Heart right ventricle (tissue), 16 donors: ENCODE measurements at regions not wholly inside any gene's neighbourhood (a gene's known extent, or its start where the extent isn't known, plus 50 kb on each side); places are given as distances from the start of the nearest gene placed in this dataset.
A peak's percentile ranks its signal among the peaks of the same experiment; 100 is the strongest.
"Not testable (repeated sequence)": the region's sequence is repeated elsewhere in the genome, so short reads cannot be mapped to it uniquely, and the experiment has no call there.

ENCODE experiments used
- ATAC-seq, 8 donors: fragments of 200-7000 bp; cut with Tn5 transposase; one replicate each; pipeline ENCODE4 v1.9.1; 2020; ENCODE audit warnings: mild to moderate bottlenecking in 8 of 8, moderate library complexity in 8 of 8, moderate number of reproducible peaks in 1 of 8
- DNase-seq, 2 donors: peaks; one replicate each; pipeline ENCODE4 v3.0.0-alpha.2; 2020
- H3K27ac ChIP-seq, 10 donors: fragments of 200-600 bp; sonication (generic) in 2 of 10; one replicate each; pipeline versions ENCODE4 v1.5.0 to v1.8.0; 2020 to 2022; ENCODE audit warnings: mild to moderate bottlenecking in 3 of 10
- H3K27me3 ChIP-seq, 7 donors: fragments of 200-600 bp; one replicate each; pipeline ENCODE4 v1.8.0; 2021 to 2022; ENCODE audit warnings: mild to moderate bottlenecking in 2 of 7
- H3K36me3 ChIP-seq, 9 donors: fragments of 200-600 bp; sonication (generic) in 1 of 9; one replicate each; pipeline versions ENCODE4 v1.5.0 to v1.8.0; 2020 to 2022; ENCODE audit warnings: mild to moderate bottlenecking in 2 of 9
- H3K4me1 ChIP-seq, 9 donors: fragments of 200-600 bp; sonication (generic) in 1 of 9; one replicate each; pipeline versions ENCODE4 v1.5.0 to v1.8.0; 2020 to 2022; ENCODE audit warnings: mild to moderate bottlenecking in 4 of 9
- H3K4me3 ChIP-seq, 10 donors: fragments of 200-600 bp; sonication (generic) in 2 of 10; one replicate each; pipeline versions ENCODE4 v1.5.0 to v1.8.0; 2020 to 2022; ENCODE audit warnings: mild to moderate bottlenecking in 7 of 10, moderate library complexity in 2 of 10
- H3K9me3 ChIP-seq, 11 donors: fragments of 200-600 bp in 10 of 11; sonication (generic) in 2 of 11; one replicate each; pipeline versions ENCODE4 v1.5.0 to v1.8.0; 2013 to 2022; ENCODE audit warnings: mild to moderate bottlenecking in 2 of 11, control low read depth in 1 of 11, moderate library complexity in 1 of 11
- CTCF ChIP-seq, 9 donors: fragments of 200-600 bp; sonication (generic) in 2 of 9; IDR thresholded peaks; one replicate each; pipeline versions ENCODE4 v1.5.0 to v1.8.0; 2021 to 2022; ENCODE audit warnings: antibody characterized with exemption in 9 of 9, mild to moderate bottlenecking in 5 of 9, moderate library complexity in 1 of 9
- WGBS, 2 donors: extraction: QIAGEN DNeasy Blood & Tissue Kit; methylation state at CpG; one replicate each; pipeline ENCODE4 v1.1.7; 2013; ENCODE audit warnings: inconsistent platforms in 1 of 2; 5-methylcytosine and 5-hydroxymethylcytosine counted together
- intact Hi-C, 10 donors: fragments of 100-400 bp; cut with DNase I; formaldehyde crosslinking; loops; one replicate each; pipeline versions ENCODE4 v1.11.1 to v1.14.2; 2022
- donor health status: Arrhythmogenic right ventricular cardiomyopathy.
- donor health status: ischemic (EF 13 %, LVEDD 7.1; RV severe dilation, severe dysfunction).
- donor health status: healthy with polysubstance abuse.
- donor health status: DM: no; HTN: yes; CAD: no.
- donor health status: DM: no; HTN: no; CAD: no.
- donor health status: ischemic (EF 25% LVEDD 6.9; RV normal size, moderate dysfunction).
- donor health status: ischemic (EF 25% LVEDD 5.7; RV mildly dilated, moderate dysfunction).
- donor health status: healthy.
- donor health status: DM: yes; HTN: yes; CAD: no.
- donor health status: Ischemic cardiomyopathy.
- donor health status: ischemic (EF 35%, LVEDD 5.7; RV mildly dilated, moderate dysfunction).
- donor health status: nonischemic (EF 11% LVEDD 7.7; RV severe dilation, severe dysfunction).
- donor health status: DM: yes; HTN: yes; CAD: no.
- donor health status: PGD.
- donor health status: ischemic (EF 29% LVEDD 5.4; RV normal size, mild dysfunction).
- donor health status: nonischemic (EF 23%, LVEDD 6.1; RV moderate dilation, normal function).

GRCh38 chr14:105723776-105724175, 197.4 kb downstream of the TMEM121 start:
- H3K27ac ChIP-seq, DNase-seq, intact Hi-C loops, ATAC-seq, H3K4me1 ChIP-seq, H3K27me3 ChIP-seq, H3K36me3 ChIP-seq, H3K4me3 ChIP-seq: not testable (repeated sequence)
- 78 to 89% methylated on average over 15 of the region's 15 CpGs for WGBS, 2 donors
- peaks cover 0 to 12% (median 0%) of the 10 kb centered on the region in 11 donors for H3K9me3 ChIP-seq

- peaks cover 0 to 12% (median 0%) of the 10 kb centered on the region in 11 donors for H3K9me3 ChIP-seq
- not testable (repeated sequence) for H3K27me3 ChIP-seq, H3K36me3 ChIP-seq, ATAC-seq, DNase-seq, H3K4me1 ChIP-seq, H3K27ac ChIP-seq, H3K4me3 ChIP-seq
- WGBS, 2 donors: 64 to 75% methylated on average over 8 of the region's 8 CpGs
- intact Hi-C loops: loop anchor here in 1 of 10 donors (10.0 kb wide), 1 partner anchor 115 kb away; no protein-coding TSS in a partner anchor
Measured at GRCh38 chr14:105729825-105730368, 203.5 kb downstream of the TMEM121 start.

- H3K27ac ChIP-seq, H3K9me3 ChIP-seq, H3K27me3 ChIP-seq, H3K4me3 ChIP-seq, ATAC-seq, H3K4me1 ChIP-seq, H3K36me3 ChIP-seq, DNase-seq: not testable (repeated sequence)
- WGBS, 2 donors: 53 to 56% methylated on average over 7 of the region's 7 CpGs
- intact Hi-C loops: loop anchor here in 1 of 10 donors (10.0 kb wide), 1 partner anchor 116 kb away; no protein-coding TSS in a partner anchor
Measured at GRCh38 chr14:105730731-105731130, 204.3 kb downstream of the TMEM121 start.

GRCh38 chr14:105731221-105731985, 205.0 kb downstream of the TMEM121 start:
- not testable (repeated sequence) for H3K4me1 ChIP-seq, H3K4me3 ChIP-seq, H3K9me3 ChIP-seq, DNase-seq, H3K27me3 ChIP-seq, H3K36me3 ChIP-seq, H3K27ac ChIP-seq
- intact Hi-C loops: loop anchor here in 1 of 10 donors (10.0 kb wide), 1 partner anchor 117 kb away; no protein-coding TSS in a partner anchor
- ATAC-seq: peak in 2 of 8 donors; percentile 22 to 47
- 79 to 83% methylated on average over 31 of the region's 31 CpGs for WGBS, 2 donors

- Histone ChIP-seq H3K36me3 (no peaks in the 10 kb centered on the region), H3K27ac (no peak overlapping the region), H3K4me3 (no peak overlapping the region), H3K27me3 (no peaks in the 10 kb centered on the region), H3K9me3 (peaks cover 0 to 4% (median 0%) of the 10 kb centered on the region in 11 donors), H3K4me1 (no peaks in the 10 kb centered on the region)
- ATAC-seq (no peak), DNase-seq (no peak)
- 85 to 87% methylated on average over 22 of the region's 22 CpGs for WGBS, 2 donors
- TF ChIP-seq CTCF (IDR thresholded peaks at IDR 0.05): no peak
- intact Hi-C loops: loop anchor here in 1 of 10 donors (10.0 kb wide), 1 partner anchor 119 kb away; no protein-coding TSS in a partner anchor
Measured at GRCh38 chr14:105733081-105734065, 207.0 kb downstream of the TMEM121 start.

GRCh38 chr14:105734241-105734640, 207.9 kb downstream of the TMEM121 start:
- H3K4me1 ChIP-seq, H3K4me3 ChIP-seq, DNase-seq, H3K27me3 ChIP-seq, H3K27ac ChIP-seq, H3K36me3 ChIP-seq, H3K9me3 ChIP-seq: not testable (repeated sequence)
- ATAC-seq: peak in 5 of 8 donors; percentile 19 to 42 (median 26)
- intact Hi-C loops: loop anchor here in 1 of 10 donors (10.0 kb wide), 1 partner anchor 119 kb away; no protein-coding TSS in a partner anchor
- 72 to 75% methylated on average over 3 to 6 of the region's 14 CpGs for WGBS, 2 donors

GRCh38 chr14:105736331-105736730, 209.9 kb downstream of the TMEM121 start:
- intact Hi-C loops: loop anchor here in 1 of 10 donors (10.0 kb wide), 1 partner anchor 122 kb away; no protein-coding TSS in a partner anchor
- WGBS, 2 donors: 79 to 82% methylated on average over 14 to 15 of the region's 20 CpGs

More at GRCh38 chr14:105736331-105736730, 209.9 kb downstream of the TMEM121 start:
- not testable (repeated sequence) for H3K36me3 ChIP-seq, ATAC-seq, H3K4me1 ChIP-seq, DNase-seq, H3K9me3 ChIP-seq, H3K27ac ChIP-seq, H3K4me3 ChIP-seq, H3K27me3 ChIP-seq
